AG10803 (cell line): ENCODE measurements at regions not wholly inside any gene's neighbourhood (a gene's known extent, or its start where the extent isn't known, plus 50 kb on each side); places are given as distances from the start of the nearest gene placed in this dataset.
"Not testable (repeated sequence)": the region's sequence is repeated elsewhere in the genome, so short reads cannot be mapped to it uniquely, and the experiment has no call there.

Experiments
- DNase-seq: peaks from one replicate; pipeline ENCODE4 v3.0.0; 2010; ENCODE audit warnings: low read depth
- H3K4me3 ChIP-seq: 2 replicates; pipeline ENCODE4 v1.5.1; 2011; ENCODE audit warnings: mild to moderate bottlenecking, low read length, control low read depth
- TF ChIP-seq, protein P1 (sequence below): conservative IDR thresholded peaks from 2 replicates; pipeline ENCODE4 v1.5.1; 2011; ENCODE audit warnings: mild to moderate bottlenecking, low read length, control low read depth, inconsistent platforms

DNA sequence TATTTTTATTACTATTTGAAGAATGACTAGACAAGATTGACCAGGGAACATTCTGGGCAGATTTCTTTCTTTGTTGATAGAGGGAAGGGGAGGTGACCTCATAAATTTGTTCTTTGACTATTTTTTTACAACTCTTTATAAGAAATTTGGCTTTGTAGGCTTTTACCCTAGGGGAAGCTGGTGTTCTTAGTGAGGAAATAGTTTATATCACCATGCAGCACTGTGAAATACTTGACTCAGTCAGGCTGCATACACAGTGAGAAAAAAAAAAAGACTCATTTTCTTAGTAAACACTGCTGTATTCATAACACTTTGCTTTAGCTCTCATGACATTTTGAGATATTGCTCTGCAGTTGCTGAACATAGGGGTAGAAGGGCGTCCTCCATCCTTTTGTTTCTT, 336.6 kb upstream of the PIK3R1 start:
- TF ChIP-seq, protein P1, sequence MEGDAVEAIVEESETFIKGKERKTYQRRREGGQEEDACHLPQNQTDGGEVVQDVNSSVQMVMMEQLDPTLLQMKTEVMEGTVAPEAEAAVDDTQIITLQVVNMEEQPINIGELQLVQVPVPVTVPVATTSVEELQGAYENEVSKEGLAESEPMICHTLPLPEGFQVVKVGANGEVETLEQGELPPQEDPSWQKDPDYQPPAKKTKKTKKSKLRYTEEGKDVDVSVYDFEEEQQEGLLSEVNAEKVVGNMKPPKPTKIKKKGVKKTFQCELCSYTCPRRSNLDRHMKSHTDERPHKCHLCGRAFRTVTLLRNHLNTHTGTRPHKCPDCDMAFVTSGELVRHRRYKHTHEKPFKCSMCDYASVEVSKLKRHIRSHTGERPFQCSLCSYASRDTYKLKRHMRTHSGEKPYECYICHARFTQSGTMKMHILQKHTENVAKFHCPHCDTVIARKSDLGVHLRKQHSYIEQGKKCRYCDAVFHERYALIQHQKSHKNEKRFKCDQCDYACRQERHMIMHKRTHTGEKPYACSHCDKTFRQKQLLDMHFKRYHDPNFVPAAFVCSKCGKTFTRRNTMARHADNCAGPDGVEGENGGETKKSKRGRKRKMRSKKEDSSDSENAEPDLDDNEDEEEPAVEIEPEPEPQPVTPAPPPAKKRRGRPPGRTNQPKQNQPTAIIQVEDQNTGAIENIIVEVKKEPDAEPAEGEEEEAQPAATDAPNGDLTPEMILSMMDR, result no peak
- no peak overlapping the region for H3K4me3 ChIP-seq
- no peak for DNase-seq

DNA sequence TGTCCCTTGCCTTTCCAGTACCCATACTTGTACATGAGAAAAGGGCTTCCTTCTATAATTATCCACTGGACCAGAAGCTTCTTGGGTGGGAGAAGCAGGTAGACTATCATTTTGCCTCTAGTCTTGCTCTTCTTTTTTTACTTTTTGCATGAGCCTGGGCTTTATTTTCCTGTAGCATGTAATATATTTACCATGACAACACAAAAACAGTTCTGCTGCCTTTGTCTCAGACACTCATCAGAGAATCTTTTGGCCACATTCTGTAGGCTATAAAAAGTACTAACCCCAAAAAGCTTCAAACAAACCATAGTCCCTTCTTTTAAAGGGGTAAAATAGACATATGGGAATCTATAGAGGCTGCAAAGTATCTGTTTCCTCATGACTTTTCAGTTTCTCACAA, 339.2 kb upstream of the PIK3R1 start:
- TF ChIP-seq, protein P1, result no peak
- DNase-seq, result no peak
- H3K4me3 ChIP-seq, result no peak overlapping the region

DNA sequence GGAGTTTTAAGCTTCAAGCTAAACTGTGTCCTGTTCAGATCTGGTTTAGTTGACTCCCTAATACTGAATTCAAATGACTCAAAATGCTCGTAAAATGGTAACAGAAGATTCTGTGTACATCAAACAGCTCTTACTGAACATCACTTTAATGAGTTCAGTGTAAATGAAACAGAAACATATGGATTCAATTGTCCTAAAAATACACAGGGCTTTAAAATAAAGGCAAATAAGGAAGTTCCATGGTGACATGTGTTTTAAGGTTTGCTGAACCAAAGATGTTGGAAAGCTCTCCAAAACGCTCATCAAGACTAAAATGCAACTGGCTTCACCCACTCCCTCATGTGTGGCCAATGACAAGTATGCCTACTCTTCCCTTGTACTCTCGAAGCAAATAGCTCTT, 340.0 kb upstream of the PIK3R1 start:
- DNase-seq, result peak; percentile 10
- H3K4me3 ChIP-seq, result no peak overlapping the region
- TF ChIP-seq, protein P1, result no peak

DNA sequence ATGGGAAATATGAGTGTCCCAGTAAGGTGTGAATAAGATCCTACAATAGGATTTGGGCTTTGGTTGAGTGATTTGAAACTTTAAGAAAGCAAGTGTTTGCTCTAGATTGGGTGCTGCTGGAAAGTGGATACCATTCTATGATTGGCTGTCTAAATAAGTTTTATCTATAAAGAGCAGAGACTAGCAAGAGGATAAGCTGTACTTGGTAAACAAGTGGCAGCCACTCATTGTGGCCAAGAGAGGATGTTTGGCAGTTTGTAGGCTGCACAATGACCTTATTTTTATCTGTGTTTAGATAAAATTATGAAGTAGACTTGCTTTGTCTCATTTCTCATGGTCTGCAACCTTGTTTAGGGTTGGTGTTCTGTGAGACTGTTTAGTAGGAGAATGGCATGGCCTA, 341.6 kb upstream of the PIK3R1 start:
- DNase-seq, result no peak
- H3K4me3 ChIP-seq, result no peak overlapping the region
- TF ChIP-seq, protein P1, result no peak

DNA sequence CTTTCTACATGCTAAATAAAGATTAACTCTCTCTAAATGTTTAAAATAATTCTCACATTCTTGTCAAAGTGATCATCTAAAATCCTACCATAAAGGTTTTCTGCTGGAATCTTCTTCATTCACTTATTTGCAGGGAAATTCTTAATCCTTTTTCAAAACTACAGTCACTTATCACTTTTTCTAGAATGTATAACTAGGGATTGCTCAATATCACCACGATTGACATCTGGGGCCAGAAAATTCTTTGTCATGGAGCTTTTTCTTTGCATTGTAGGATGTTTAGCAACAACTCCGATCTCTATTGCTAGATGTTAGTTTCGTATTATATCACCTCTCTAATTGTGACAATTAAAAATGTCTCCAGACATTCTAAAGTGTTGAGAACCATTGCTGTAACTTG, 344.9 kb upstream of the PIK3R1 start:
- DNase-seq, result no peak
- TF ChIP-seq, protein P1, result no peak
- no peak overlapping the region for H3K4me3 ChIP-seq

DNA sequence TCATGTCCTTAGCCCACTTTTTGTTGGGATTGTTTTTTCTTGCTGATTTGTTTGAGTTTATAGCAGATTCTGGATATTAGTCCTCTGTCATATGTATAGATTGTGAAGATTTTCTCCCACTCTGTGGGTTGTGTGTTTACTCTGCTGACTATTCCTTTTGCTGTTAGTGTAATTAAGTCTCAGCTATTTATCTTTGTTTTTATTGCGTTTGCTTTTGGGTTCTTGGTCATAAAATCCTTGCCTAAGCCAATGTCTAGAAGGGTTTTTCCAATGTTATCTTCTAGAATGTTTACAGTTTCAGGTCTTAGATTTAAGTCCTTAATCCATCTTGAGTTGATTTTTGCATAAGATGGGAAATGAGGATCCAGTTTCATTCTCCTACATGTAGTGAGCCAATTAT, 351.2 kb upstream of the PIK3R1 start:
- not testable (repeated sequence) for DNase-seq, H3K4me3 ChIP-seq

DNA sequence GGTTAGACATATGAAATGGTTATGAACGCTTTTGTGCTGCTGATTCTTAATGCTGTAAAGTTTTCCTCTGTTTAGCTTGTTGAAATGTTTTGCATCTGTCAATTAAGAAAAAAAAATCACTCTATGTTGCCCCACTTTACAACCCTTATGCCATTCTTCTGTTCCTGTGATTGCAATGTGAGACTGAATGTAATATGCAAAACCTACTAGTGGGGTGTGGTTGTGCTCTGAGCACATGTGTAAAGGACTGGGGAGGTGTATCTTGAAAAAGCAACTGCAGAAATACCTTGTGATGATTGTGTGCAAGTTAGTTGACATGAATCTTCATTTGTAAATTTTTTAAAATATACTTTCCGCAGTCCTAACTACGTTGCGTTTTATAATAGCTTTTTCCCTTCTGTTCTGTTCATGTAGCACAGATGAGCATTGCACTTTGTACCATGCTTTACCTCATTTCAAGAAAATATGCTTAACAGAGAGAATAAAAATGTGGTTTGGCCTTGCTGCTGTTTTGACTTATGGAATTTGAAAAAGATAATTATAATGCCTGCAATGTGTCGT, 357.0 kb upstream of the PIK3R1 start:
- no peak for DNase-seq
- H3K4me3 ChIP-seq, result no peak overlapping the region
- TF ChIP-seq, protein P1, result no peak

DNA sequence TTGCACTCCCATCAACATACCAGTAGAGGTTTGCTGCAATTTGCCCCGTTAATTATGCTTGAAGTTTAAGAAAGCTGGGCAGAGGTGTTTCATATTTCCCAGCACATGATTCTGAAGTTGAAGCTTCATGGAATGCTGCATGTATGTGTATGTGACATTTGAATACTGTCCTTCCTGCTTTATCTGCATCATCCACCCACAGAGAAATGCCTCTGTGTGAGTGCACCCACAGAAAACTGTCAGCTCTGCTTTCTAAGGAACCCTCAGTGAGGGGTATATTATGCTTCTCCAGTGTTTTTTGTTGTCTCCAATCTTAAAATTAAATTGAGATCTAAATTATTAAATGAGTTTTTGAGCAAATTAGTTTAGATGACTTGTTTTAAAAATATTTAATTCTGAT, 358.1 kb upstream of the PIK3R1 start:
- DNase-seq, result no peak
- H3K4me3 ChIP-seq, result no peak overlapping the region
- TF ChIP-seq, protein P1, result no peak
